ENCODE measurements at regions not wholly inside any gene's neighbourhood (a gene's known extent, or its start where the extent isn't known, plus 50 kb on each side); places are given as distances from the start of the nearest gene placed in this dataset.

DNA sequence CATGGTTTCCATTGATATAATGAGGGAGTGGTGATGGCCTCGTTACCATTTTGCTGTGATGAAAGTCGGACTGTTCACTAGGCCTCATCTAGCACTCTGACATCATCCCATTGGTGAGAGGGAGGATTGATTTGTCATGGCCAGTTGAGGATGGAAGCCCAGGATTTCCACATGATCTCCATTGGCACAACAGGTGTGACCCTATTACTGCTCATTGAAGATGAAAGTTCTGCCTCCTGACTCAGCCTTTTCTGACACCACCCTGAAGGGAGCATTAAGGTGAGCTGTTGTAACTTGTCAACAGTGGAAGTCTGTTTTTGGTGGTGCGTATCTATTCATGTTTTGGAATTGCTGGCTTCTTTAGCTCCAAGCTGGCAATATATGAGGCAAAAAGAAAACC, 144.2 kb downstream of the PABPC4L start:
- TF ChIP-seq, protein P1, sequence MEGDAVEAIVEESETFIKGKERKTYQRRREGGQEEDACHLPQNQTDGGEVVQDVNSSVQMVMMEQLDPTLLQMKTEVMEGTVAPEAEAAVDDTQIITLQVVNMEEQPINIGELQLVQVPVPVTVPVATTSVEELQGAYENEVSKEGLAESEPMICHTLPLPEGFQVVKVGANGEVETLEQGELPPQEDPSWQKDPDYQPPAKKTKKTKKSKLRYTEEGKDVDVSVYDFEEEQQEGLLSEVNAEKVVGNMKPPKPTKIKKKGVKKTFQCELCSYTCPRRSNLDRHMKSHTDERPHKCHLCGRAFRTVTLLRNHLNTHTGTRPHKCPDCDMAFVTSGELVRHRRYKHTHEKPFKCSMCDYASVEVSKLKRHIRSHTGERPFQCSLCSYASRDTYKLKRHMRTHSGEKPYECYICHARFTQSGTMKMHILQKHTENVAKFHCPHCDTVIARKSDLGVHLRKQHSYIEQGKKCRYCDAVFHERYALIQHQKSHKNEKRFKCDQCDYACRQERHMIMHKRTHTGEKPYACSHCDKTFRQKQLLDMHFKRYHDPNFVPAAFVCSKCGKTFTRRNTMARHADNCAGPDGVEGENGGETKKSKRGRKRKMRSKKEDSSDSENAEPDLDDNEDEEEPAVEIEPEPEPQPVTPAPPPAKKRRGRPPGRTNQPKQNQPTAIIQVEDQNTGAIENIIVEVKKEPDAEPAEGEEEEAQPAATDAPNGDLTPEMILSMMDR (IDR thresholded peaks at IDR 0.05): no peak
- TF ChIP-seq POLR2AphosphoS5 (IDR thresholded peaks at IDR 0.05): no peak

Measured in breast epithelium (tissue), 3 donors.